CD4-positive, alpha-beta T cell treated with Interferon alpha-2 for 1 hour (primary cell): ENCODE measurements at regions not wholly inside any gene's neighbourhood (a gene's known extent, or its start where the extent isn't known, plus 50 kb on each side); places are given as distances from the start of the nearest gene placed in this dataset.

ENCODE experiments used
- DNase-seq, 2 donors: peaks; one replicate each; pipeline ENCODE4 v3.0.0-alpha.2; 2020 to 2022

DNA sequence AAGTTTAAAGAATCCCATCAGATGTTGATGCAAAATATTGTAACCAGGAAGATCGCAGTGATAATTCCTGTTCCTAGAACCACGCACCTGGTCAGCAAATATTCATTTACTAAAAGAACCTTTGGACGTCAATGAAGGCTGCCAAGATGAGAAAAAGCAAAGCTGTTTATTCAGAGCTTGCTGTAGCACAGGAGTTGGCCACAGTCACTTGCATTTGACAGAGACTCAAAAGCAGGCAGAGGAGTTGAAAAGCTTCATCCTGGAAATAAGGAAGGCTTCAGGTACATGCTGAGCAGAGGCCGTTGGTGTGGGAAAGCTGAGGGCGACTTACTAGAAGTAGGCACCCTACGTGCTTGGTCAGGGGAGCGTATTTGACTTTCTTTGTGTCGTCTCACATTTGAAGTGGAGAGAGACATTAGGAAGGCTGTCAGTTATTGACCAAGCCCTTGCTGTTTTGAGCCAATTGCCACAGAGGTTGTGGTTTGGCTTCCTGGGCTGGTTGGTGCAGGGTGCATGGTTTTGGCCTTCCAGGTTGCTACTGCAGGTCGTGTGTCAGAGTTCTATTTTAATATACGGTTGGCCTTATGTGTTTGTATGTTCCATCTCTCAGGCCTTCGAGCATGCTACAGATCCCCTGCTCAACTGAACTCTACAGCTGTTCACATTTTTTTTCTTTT is 289.6 kb downstream of the METTL4 start:
- DNase-seq = no peak

GRCh38 chr18:2293109-2293839 is 278.0 kb downstream of the METTL4 start:
- DNase-seq = no peak

DNA sequence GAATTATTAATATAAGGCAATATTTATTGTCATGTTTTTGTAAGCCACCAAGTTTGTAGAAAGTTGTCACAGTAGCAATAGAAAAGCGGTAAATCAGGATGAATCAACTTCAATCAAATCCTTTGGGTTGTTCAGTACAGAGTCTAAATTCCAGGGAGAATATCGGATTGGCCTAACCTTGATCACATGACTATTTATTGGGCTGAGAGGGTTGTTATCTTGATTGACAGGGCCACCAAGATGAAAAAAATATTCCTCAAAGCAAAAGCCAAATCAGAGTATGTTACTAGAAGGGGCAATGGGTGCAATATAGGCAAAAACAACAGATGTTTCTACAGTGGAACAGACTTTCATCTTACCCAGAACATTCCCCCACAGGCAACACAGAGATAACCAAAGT is 270.0 kb downstream of the METTL4 start:
- no peak for DNase-seq

- DNase-seq = no peak
These were observed 269.3 kb downstream of the METTL4 start for GRCh38 chr18:2302012-2302411.

- DNase-seq = no peak
These were observed 268.4 kb downstream of the METTL4 start for GRCh38 chr18:2302628-2303516.

- no peak for DNase-seq
These were observed 267.6 kb downstream of the METTL4 start for GRCh38 chr18:2303517-2304238.

DNA sequence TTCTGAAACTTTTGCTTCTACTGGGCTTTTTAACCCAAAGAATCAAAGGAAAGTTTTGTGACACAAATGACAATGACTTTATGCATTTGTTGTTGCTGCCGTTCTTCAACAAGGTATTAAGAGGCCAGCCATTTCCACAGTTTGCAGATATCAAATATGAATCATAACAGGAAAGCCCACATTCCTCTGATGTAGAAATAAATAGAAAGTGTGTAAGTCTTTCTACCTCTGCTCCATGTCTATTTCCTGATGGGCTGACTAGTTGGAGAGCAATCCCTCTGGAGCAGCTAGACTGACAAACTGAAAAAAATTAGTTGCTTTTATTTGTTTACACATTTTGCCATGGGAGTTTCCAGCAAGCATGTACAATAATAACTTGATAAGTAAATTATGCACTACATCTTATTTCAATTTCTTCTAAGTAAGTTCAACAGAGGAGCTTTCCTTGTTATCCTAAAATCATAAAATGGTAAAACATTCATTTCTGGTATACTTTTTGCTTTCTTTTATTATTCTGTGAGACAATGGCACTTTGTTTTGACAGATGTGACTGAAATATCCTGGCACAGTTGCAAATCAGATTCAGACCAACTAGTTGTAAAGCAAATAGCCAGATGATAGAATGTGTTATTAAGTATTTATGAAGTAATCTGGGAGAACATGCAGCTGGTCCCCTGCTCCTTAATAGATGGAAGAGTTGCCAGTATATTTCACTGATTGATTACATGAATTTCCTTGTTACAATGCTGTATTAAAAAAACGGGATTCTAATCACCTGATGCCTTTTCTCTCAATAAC is 266.7 kb downstream of the METTL4 start:
- DNase-seq = no peak

- DNase-seq = no peak
These were observed 264.7 kb downstream of the METTL4 start for GRCh38 chr18:2306606-2307005.

DNA sequence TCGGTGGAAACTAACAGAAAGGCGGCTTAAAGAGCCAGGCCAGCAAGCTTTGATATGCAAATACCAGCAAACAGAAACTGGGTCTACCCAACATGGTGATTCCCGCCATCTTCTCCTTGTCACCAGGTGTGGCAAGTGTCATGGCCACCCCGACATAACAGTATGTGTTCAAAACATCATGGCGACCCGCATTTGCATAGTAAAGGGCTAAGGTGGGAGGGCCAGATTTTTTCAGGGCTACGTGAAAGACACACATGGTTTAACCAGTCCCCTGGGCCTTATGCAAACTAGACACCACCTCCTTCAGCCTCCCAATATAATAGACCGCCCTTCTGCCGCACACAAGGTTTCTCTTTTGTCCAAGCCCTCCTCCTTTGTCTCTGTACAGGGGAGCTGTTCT is 260.4 kb downstream of the METTL4 start:
- no peak for DNase-seq

DNA sequence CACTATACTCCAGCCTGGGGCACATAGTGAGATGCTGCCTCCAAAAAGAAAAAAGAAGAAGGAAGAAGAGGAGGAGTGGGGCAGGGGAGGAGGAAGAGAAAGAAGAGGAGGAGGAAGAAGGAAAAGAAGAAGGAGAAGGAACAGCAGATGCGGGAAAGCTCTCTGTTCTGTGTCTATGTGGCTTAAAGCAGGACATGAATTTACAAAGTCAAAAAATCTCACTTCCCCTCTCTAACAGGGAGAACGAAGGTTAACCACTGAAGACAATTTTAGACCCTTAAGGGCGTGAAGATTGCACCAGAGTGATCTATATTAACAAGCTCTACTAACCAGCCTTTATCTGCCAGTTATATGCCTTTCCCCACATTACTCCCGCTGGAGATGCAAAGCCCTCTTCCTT is 258.9 kb downstream of the METTL4 start:
- no peak for DNase-seq

DNA sequence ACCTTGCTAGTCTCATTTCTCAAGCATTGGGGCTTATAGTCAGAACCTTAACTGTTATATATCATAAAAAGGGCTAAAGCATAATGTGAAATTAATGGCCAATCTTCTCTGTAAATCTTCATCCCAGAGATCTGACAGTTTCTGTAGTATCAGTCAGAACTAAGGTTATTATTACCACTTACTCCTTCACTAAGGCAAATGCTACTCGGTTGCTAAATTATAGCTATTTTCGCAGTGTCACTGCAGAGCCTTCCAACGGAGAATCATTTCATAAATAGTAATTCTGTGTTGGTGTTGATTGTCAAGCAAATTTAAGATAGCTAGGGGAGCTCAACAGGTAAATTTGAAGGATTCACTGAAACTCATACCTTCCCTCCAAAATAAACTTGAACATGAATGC is 258.0 kb downstream of the METTL4 start:
- DNase-seq = no peak

- no peak for DNase-seq
These were observed 255.1 kb downstream of the METTL4 start for GRCh38 chr18:2316082-2316750.

GRCh38 chr18:2316751-2317696 is 254.3 kb downstream of the METTL4 start:
- no peak for DNase-seq

DNA sequence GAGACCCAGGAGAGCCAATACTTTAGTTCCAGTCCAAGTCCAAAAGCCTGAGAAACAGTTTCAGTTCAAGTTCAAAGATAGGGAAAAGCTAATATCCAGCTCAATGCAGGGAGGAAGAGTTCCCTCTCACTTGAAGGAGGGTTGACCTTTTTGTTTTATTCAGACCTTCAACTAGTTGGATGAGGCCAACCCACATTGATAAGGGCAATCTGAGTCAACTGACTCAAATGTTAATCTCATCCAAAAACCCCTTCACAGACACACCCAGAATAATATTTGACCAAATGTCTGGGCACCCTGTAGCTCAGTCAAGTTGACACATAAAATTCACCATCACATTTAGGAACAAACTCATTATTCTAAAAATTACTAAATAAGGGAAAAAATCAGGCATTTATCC is 246.8 kb downstream of the METTL4 start:
- DNase-seq = no peak

DNA sequence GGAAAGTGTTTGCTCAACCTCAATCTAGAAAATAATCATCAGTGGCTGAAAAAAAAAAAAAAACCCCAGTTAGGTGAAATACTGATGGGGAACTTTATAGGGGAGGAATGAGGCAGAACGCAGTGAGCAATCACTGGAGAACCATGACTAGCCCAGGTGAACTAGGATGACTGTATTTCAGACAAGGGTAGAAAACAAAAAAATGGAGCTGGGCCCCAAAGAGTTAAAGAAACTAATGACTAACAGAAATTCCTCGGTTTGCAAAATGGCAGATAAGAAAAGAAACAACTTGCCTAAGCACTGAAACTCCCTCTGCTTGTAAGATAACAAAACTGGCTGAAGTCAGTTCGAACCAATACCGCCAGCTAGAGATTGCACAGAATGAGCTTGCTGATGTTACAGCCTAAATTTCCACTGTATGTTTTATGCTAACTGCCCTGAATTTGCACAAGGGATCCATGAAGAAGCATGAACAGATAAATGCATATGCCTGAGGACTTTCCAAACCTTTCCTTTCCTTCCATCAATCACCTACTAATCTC is 245.9 kb downstream of the METTL4 start:
- no peak for DNase-seq

- no peak for DNase-seq
These were observed 245.4 kb downstream of the METTL4 start for GRCh38 chr18:2325933-2326332.

GRCh38 chr18:2326999-2327398 is 244.3 kb downstream of the METTL4 start:
- no peak for DNase-seq

DNA sequence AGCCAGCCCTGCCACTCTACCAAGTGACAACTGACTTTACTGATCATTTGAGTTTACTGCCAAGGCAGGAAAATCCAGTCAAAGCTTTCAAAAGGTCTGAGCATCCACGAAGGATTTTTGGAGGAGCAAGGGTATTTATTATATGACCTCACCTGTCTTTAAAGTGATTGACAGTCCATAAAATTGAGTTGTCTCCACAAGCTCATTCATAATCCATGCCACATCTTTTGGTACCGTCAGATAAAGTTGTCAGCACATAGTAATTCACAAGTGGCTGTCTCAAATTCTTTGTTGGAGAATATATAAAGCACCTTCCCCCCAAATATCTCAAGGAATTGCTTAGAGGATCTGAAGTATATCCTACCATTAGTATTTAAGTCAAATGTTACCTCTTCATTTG is 240.5 kb downstream of the METTL4 start:
- no peak for DNase-seq

GRCh38 chr18:2331491-2331890 is 239.8 kb downstream of the METTL4 start:
- no peak for DNase-seq
